Gastroesophageal sphincter (tissue), 4 donors: ENCODE measurements at regions not wholly inside any gene's neighbourhood (a gene's known extent, or its start where the extent isn't known, plus 50 kb on each side); places are given as distances from the start of the nearest gene placed in this dataset.

Source experiments
- ATAC-seq: fragments of 150-250 bp; one replicate; pipeline ENCODE4 v1.9.1; 2016; ENCODE audit warnings: mild to moderate bottlenecking, moderate library complexity
- H3K27ac ChIP-seq, 4 donors: fragments of 200-600 bp; sonication (generic) in 3 of 4; 1 replicate in 3 of 4; 2 replicates in 1 of 4; pipeline ENCODE4 v1.5.1; 2016 to 2019
- H3K27me3 ChIP-seq: fragments of 200-600 bp; sonication (generic); one replicate; pipeline ENCODE4 v1.5.1; 2019
- H3K36me3 ChIP-seq, 2 donors: fragments of 200-600 bp; sonication (generic); one replicate each; pipeline ENCODE4 v1.5.1; 2019; ENCODE audit warnings: control low read depth in 1 of 2
- H3K4me1 ChIP-seq, 3 donors: fragments of 200-600 bp; sonication (generic); 1 replicate in 2 of 3; 2 replicates in 1 of 3; pipeline ENCODE4 v1.5.1; 2016 to 2019; ENCODE audit warnings: control low read depth in 2 of 3
- H3K4me3 ChIP-seq, 2 donors: fragments of 200-600 bp; sonication (generic); one replicate each; pipeline ENCODE4 v1.5.1; 2019; ENCODE audit warnings: mild to moderate bottlenecking in 1 of 2, moderate library complexity in 1 of 2
- H3K9me3 ChIP-seq, 3 donors: fragments of 200-600 bp; sonication (generic); one replicate each; pipeline ENCODE4 v1.5.1; 2017 to 2019; ENCODE audit warnings: control low read depth in 2 of 3
- CTCF ChIP-seq, 4 experiments: fragments of 200-600 bp in 2 of 4; fragments of 450-650 bp in 2 of 4; sonication (generic) in 1 of 4; IDR thresholded peaks; one replicate each; pipeline ENCODE4 v1.5.1; 2017 to 2019; ENCODE audit warnings: antibody characterized with exemption in 4 of 4, mild to moderate bottlenecking in 2 of 4, moderate library complexity in 2 of 4
- EP300 ChIP-seq: sonication (generic); formaldehyde crosslinking; IDR thresholded peaks from one replicate; pipeline ENCODE4 v1.6.1; 2017; ENCODE audit warnings: antibody characterized with exemption, mild to moderate bottlenecking
- POLR2A ChIP-seq, 2 donors: fragments of 450-650 bp; IDR thresholded peaks; one replicate each; pipeline ENCODE4 v1.6.1; 2017; ENCODE audit warnings: antibody characterized with exemption in 2 of 2, mild to moderate bottlenecking in 2 of 2, moderate library complexity in 1 of 2
- POLR2AphosphoS5 ChIP-seq: sonication (generic); formaldehyde crosslinking; IDR thresholded peaks from one replicate; pipeline ENCODE4 v1.6.1; 2017; ENCODE audit warnings: antibody characterized with exemption
- WGBS, 2 donors: methylation state at CpG; one replicate each; pipeline ENCODE4 v1.1.5; 2018; ENCODE audit warnings: low coverage in 1 of 2; 5-methylcytosine and 5-hydroxymethylcytosine counted together

GRCh38 chr2:195202163-195202845 is 454.7 kb upstream of the SLC39A10 start:
- Histone ChIP-seq H3K9me3 (no peaks in the 10 kb centered on the region), H3K4me1 (no peaks in the 10 kb centered on the region), H3K4me3 (no peak overlapping the region), H3K27ac (no peak overlapping the region), H3K27me3 (no peaks in the 10 kb centered on the region), H3K36me3 (no peaks in the 10 kb centered on the region)
- no peak for ATAC-seq
- 36 to 42% methylated on average over 2 of the region's 2 CpGs for WGBS, 2 donors
- TF ChIP-seq EP300 (no peak), POLR2A (IDR thresholded peaks at IDR 0.05) (no peak), POLR2AphosphoS5 (no peak), CTCF (IDR thresholded peaks at IDR 0.05) (no peak)

GRCh38 chr2:195199864-195200263 is 457.2 kb upstream of the SLC39A10 start:
- Histone ChIP-seq H3K36me3 (no peaks in the 10 kb centered on the region), H3K4me1 (no peaks in the 10 kb centered on the region), H3K27ac (no peak overlapping the region), H3K9me3 (no peaks in the 10 kb centered on the region), H3K4me3 (no peak overlapping the region), H3K27me3 (no peaks in the 10 kb centered on the region)
- ATAC-seq, result no peak
- TF ChIP-seq CTCF (IDR thresholded peaks at IDR 0.05) (no peak), POLR2AphosphoS5 (no peak), EP300 (no peak), POLR2A (IDR thresholded peaks at IDR 0.05) (no peak)

- Histone ChIP-seq H3K27me3 (no peaks in the 10 kb centered on the region), H3K4me1 (no peaks in the 10 kb centered on the region), H3K36me3 (no peaks in the 10 kb centered on the region), H3K9me3 (peaks cover 0 to 2% (median 0%) of the 10 kb centered on the region in 3 donors), H3K27ac (no peak overlapping the region), H3K4me3 (no peak overlapping the region)
- no peak for ATAC-seq
- TF ChIP-seq POLR2A (IDR thresholded peaks at IDR 0.05) (no peak), CTCF (IDR thresholded peaks at IDR 0.05) (no peak), POLR2AphosphoS5 (no peak), EP300 (no peak)
- 69 to 83% methylated on average over 1 of the region's 1 CpG for WGBS, 2 donors
These were observed 475.8 kb upstream of the SLC39A10 start for GRCh38 chr2:195181059-195181705.

GRCh38 chr2:195168369-195168768 is 488.7 kb upstream of the SLC39A10 start:
- no peak for ATAC-seq
- H3K36me3 ChIP-seq, result no peaks in the 10 kb centered on the region
- no peak overlapping the region for H3K27ac ChIP-seq
- no peaks in the 10 kb centered on the region for H3K9me3 ChIP-seq
- H3K27me3 ChIP-seq, result no peaks in the 10 kb centered on the region
- no peaks in the 10 kb centered on the region for H3K4me1 ChIP-seq
- no peak for TF ChIP-seq POLR2AphosphoS5
- no peak for TF ChIP-seq EP300
- no peak for TF ChIP-seq CTCF (IDR thresholded peaks at IDR 0.05)
- no peak for TF ChIP-seq POLR2A (IDR thresholded peaks at IDR 0.05)
- H3K4me3 ChIP-seq, result no peak overlapping the region

GRCh38 chr2:195164930-195165329 is 492.1 kb upstream of the SLC39A10 start:
- Histone ChIP-seq H3K4me3 (no peak overlapping the region), H3K27ac (no peak overlapping the region), H3K4me1 (no peaks in the 10 kb centered on the region), H3K9me3 (no peaks in the 10 kb centered on the region), H3K36me3 (no peaks in the 10 kb centered on the region), H3K27me3 (no peaks in the 10 kb centered on the region)
- WGBS, 2 donors, result 36 to 41% methylated on average over 2 of the region's 2 CpGs
- ATAC-seq, result no peak
- no peak for TF ChIP-seq CTCF (IDR thresholded peaks at IDR 0.05)
- TF ChIP-seq POLR2A (IDR thresholded peaks at IDR 0.05), result no peak
- TF ChIP-seq POLR2AphosphoS5, result no peak
- TF ChIP-seq EP300, result no peak
